Bronchial epithelial cell (primary cell): ENCODE measurements at regions not wholly inside any gene's neighbourhood (a gene's known extent, or its start where the extent isn't known, plus 50 kb on each side); places are given as distances from the start of the nearest gene placed in this dataset.

ENCODE experiments used
- DNase-seq: peaks from one replicate; pipeline ENCODE4 v3.0.0-alpha.2; 2010; ENCODE audit warnings: low read depth
- FAIRE-seq: peaks from 2 replicates; lab custom pipeline; 2011; peaks lifted over from hg19 to GRCh38; lab: Jason Lieb, UNC
- H3K27me3 ChIP-seq: 2 replicates; pipeline ENCODE4 v1.5.1; 2011; ENCODE audit warnings: low read length; ENCODE audit not compliant: control insufficient read depth, insufficient read depth
- H3K36me3 ChIP-seq: 2 replicates; pipeline ENCODE4 v1.5.1; 2011; ENCODE audit warnings: low read length; ENCODE audit not compliant: control insufficient read depth, insufficient read depth
- H3K4me3 ChIP-seq: 2 replicates; pipeline ENCODE4 v1.5.1; 2011; ENCODE audit warnings: mild to moderate bottlenecking, low read depth, low read length, control low read depth
- CTCF ChIP-seq: IDR thresholded peaks from 2 replicates; pipeline ENCODE4 v1.5.1; 2011; ENCODE audit warnings: mild to moderate bottlenecking, moderate library complexity, low read length, control low read depth, inconsistent platforms; ENCODE audit not compliant: insufficient read depth, severe bottlenecking

DNA sequence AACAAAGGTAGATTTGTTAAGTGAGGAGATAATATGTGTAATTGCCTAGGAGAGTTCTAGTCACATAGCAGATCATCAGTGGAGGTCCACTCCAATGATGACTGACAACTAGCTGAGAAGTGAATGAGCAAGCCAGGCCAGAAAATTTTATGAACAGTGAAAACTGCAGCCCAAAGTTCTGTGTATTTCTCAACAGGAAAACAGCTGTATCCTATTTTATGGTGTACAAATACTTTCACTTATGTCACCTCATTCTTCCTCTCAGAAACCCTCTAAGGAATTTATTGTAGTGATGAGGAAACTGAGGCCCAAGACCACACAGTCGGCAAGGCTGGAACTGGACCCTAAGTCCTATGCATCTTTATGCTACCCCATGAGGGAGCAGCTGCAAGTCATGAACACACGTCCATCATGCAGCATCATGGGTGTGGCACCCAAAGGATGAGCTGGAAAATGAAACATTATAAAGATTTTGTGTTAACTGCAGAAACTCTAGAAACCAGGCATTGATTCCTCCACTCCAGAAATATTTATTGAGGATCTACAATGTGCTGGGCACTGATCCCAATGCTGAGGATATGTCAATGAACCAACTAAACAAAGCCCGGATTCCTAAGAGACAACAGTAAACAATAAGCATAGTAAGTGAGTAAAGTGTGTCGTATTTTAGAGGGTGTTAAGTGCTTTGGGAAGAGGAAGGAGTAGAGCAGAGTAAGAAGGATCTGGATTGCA, 99.5 kb upstream of the DUSP10 start:
- H3K4me3 ChIP-seq = no peak overlapping the region
- FAIRE-seq (no peak), DNase-seq (no peak)
- H3K36me3 ChIP-seq = no peaks in the 10 kb centered on the region
- no peaks in the 10 kb centered on the region for H3K27me3 ChIP-seq
- TF ChIP-seq CTCF = no peak

DNA sequence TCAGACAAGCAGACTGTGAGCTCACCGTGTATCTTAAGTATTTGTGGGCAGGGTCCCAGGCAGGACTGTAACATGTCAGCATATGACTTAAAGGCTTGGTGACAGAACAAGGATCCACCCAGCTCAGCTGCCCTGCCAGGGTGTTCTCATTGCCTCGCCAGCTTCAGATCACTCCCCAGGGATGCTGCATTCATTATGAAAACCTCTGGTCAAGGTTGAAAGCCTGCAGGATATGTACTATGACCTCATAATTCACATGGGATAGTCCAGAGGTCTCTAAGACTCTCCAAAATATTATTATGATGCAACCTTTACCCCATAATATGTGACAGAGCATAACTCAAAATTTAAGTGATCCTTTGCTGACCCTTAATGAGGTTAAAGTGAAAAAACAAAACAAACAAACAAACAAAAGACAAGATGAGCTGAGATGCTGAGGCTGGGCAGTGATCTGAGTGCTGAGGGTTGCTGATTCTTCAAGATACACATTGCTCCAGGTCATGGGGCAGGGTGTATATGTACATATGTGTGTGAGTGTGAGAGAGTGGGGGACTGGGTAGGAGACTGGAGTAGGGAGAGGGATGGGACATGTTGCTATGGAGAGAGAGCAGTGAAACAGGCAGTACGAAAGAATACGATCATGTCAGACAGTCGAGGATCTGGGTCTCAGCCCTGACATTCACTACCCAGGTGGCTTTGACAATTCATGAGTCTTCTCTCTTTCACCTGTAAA, 98.8 kb upstream of the DUSP10 start:
- Histone ChIP-seq H3K4me3 (no peak overlapping the region), H3K36me3 (no peaks in the 10 kb centered on the region), H3K27me3 (no peaks in the 10 kb centered on the region)
- no peak for TF ChIP-seq CTCF
- FAIRE-seq = no peak
- no peak for DNase-seq

DNA sequence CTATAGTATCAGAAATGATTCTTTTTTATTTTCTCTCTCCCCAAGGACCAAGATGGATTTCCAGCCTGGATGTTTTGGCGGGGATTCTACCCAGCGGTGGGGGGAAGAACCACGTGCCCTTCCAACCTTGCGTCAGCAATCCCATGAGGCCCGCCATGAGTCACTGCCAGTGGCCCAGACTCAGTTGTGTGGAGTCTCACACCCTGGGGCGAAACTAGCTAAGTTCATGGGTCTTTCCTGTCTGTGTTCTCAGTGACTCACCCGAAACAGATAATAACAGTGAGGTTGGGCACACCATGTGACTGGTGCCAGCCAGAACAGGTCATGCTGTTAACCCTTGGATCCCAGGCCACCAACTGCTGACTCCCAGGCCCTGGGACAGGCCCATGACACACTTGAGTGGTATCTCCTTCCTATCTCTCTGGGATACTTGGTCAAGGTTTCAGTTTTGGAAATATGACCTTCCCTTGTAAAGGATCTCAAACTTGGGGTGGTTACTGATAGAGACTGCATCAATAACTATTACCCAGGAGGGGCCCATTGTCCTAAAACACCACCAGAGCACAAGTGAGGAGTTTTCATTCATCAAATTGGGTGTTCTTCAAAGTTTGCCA, 98.0 kb upstream of the DUSP10 start:
- FAIRE-seq (peak; percentile 13), DNase-seq (peak; percentile 99)
- no peak for TF ChIP-seq CTCF
- H3K4me3 ChIP-seq = no peak overlapping the region
- no peaks in the 10 kb centered on the region for H3K27me3 ChIP-seq
- no peaks in the 10 kb centered on the region for H3K36me3 ChIP-seq

GRCh38 chr1:221839321-221839720, 97.4 kb upstream of the DUSP10 start:
- FAIRE-seq = no peak
- TF ChIP-seq CTCF = no peak

DNA sequence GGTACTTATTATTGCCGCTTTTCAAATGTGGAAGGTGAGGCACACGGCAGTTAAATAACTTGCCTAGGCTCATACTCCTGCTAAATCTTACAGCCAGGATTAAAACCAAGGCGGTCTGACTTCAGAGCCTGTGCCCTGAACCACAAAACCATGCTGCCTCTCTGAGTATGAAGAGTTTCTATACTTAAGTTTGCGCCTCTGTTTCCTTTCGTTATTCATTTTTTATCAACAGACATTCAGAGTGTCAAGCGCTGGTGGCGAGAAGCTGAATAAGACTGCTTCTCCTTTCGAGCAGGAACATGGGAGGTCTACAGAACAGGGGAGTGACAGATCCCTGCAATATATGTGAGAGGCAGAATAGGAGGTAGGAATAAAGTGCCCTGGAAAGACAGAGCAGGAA, 96.0 kb upstream of the DUSP10 start:
- no peak for FAIRE-seq
- DNase-seq = no peak
- H3K4me3 ChIP-seq = no peak overlapping the region
- H3K36me3 ChIP-seq = no peaks in the 10 kb centered on the region
- no peaks in the 10 kb centered on the region for H3K27me3 ChIP-seq
- no peak for TF ChIP-seq CTCF

More at GRCh38 chr1:221839321-221839720, 97.4 kb upstream of the DUSP10 start:
- no peak overlapping the region for H3K4me3 ChIP-seq
- no peak for DNase-seq
- no peaks in the 10 kb centered on the region for H3K27me3 ChIP-seq
- no peaks in the 10 kb centered on the region for H3K36me3 ChIP-seq
